IMR-90 (cell line): ENCODE measurements at regions not wholly inside any gene's neighbourhood (a gene's known extent, or its start where the extent isn't known, plus 50 kb on each side); places are given as distances from the start of the nearest gene placed in this dataset.

ENCODE experiments used
- ATAC-seq: fragments of 200-7000 bp; cut with Tn5 transposase; 2 replicates; pipeline ENCODE4 v1.9.1; 2020; ENCODE audit warnings: low read depth, mild to moderate bottlenecking, moderate library complexity
- BruUV-seq: library from RNA; stranded (reverse); fragments of 400-500 nt; replicated peaks from 2 replicates; lab custom pipeline; 2021; lab: Mats Ljungman, UMichigan
- CTCF ChIA-PET: fragments of 300-600 bp; formaldehyde crosslinking; extraction: SDS; loops from one replicate; lab custom pipeline; 2021; ENCODE audit warnings: antibody characterized with exemption; lab: Yijun Ruan, JAX
- POLR2A ChIA-PET: fragments of 300-600 bp; sonication (Branson Sonifier 250); formaldehyde crosslinking; loops from one replicate; lab custom pipeline; 2022; ENCODE audit warnings: antibody characterized with exemption; ENCODE audit not compliant: unreplicated experiment; lab: Charles Lee
- DNase-seq: peaks from one replicate; pipeline ENCODE4 v3.0.0; 2013
- H2AFZ ChIP-seq: replicated peaks from 2 replicates; pipeline ENCODE3; 2013; ENCODE audit warnings: low read length, mild to moderate bottlenecking; ENCODE audit not compliant: poor library complexity
- H2AK5ac ChIP-seq: 2 replicates; pipeline ENCODE4 v1.6.1; 2013; ENCODE audit warnings: low read depth, low read length, inconsistent platforms
- H2AK9ac ChIP-seq: replicated peaks from 2 replicates; pipeline ENCODE3; 2013; ENCODE audit warnings: mild to moderate bottlenecking, low read depth, low read length, moderate library complexity; ENCODE audit not compliant: poor library complexity
- H2BK120ac ChIP-seq: 2 replicates; pipeline ENCODE4 v1.6.1; 2013; ENCODE audit warnings: low read depth, low read length, inconsistent platforms
- H2BK15ac ChIP-seq: 3 replicates; pipeline ENCODE4 v1.6.1; 2013; ENCODE audit warnings: low read depth, low read length, inconsistent platforms
- H2BK20ac ChIP-seq: 2 replicates; pipeline ENCODE4 v1.6.1; 2013; ENCODE audit warnings: low read depth, mild to moderate bottlenecking, inconsistent platforms, low read length, moderate library complexity
- H2BK5ac ChIP-seq: 2 replicates; pipeline ENCODE4 v1.6.1; 2013; ENCODE audit warnings: mild to moderate bottlenecking, low read depth, low read length, inconsistent platforms; ENCODE audit not compliant: poor library complexity, severe bottlenecking
- H3K14ac ChIP-seq: replicated peaks from 2 replicates; pipeline ENCODE4 v1.6.1; 2013; ENCODE audit warnings: low read depth, low read length, inconsistent platforms
- H3K18ac ChIP-seq: 2 replicates; pipeline ENCODE4 v1.6.1; 2013; ENCODE audit warnings: low read depth, low read length, control low read depth
- H3K23ac ChIP-seq: 2 replicates; pipeline ENCODE4 v1.6.1; 2013; ENCODE audit warnings: low read depth, low read length, inconsistent platforms
- H3K27ac ChIP-seq: 2 replicates; pipeline ENCODE4 v1.5.1; 2013; ENCODE audit warnings: mild to moderate bottlenecking, control low read depth, low read length; ENCODE audit not compliant: insufficient read depth
- H3K27me3 ChIP-seq: 2 replicates; pipeline ENCODE4 v1.6.1; 2013; ENCODE audit warnings: low read length; ENCODE audit not compliant: control insufficient read depth, insufficient read depth
- H3K36me3 ChIP-seq: 2 replicates; pipeline ENCODE4 v1.6.1; 2013; ENCODE audit warnings: low read length, mixed read lengths; ENCODE audit not compliant: control insufficient read depth, insufficient read depth
- H3K4ac ChIP-seq: 2 replicates; pipeline ENCODE4 v1.6.1; 2013; ENCODE audit warnings: low read depth, low read length, inconsistent platforms
- H3K4me1 ChIP-seq: 2 replicates; pipeline ENCODE4 v1.6.1; 2013; ENCODE audit warnings: low read length, mixed read lengths; ENCODE audit not compliant: control insufficient read depth, insufficient read depth
- H3K4me2 ChIP-seq: 2 replicates; pipeline ENCODE4 v1.6.1; 2013; ENCODE audit warnings: low read depth, mild to moderate bottlenecking, control low read depth, low read length, moderate library complexity
- H3K4me3 ChIP-seq: 2 replicates; pipeline ENCODE4 v1.5.1; 2013; ENCODE audit warnings: low read depth, mild to moderate bottlenecking, control low read depth, low read length, moderate library complexity; ENCODE audit not compliant: insufficient read depth
- H3K56ac ChIP-seq: 2 replicates; pipeline ENCODE4 v1.6.1; 2013; ENCODE audit warnings: low read length, inconsistent platforms; ENCODE audit not compliant: insufficient read depth; ENCODE audit errors: extremely low read depth
- H3K79me1 ChIP-seq, 2 experiments: 2 replicates each; pipeline ENCODE4 v1.6.1; 2013; ENCODE audit warnings: low read length in 2 of 2, inconsistent platforms in 1 of 2, low read depth in 1 of 2
- H3K9ac ChIP-seq: 2 replicates; pipeline ENCODE4 v1.6.1; 2013; ENCODE audit warnings: low read depth, low read length, control low read depth
- H3K9me1 ChIP-seq: 2 replicates; pipeline ENCODE4 v1.6.1; 2013; ENCODE audit warnings: low read length, inconsistent platforms; ENCODE audit not compliant: insufficient read depth
- H3K9me3 ChIP-seq: 2 replicates; pipeline ENCODE4 v1.6.1; 2013; ENCODE audit warnings: low read length; ENCODE audit not compliant: control insufficient read depth, insufficient read depth
- H4K20me1 ChIP-seq: 2 replicates; pipeline ENCODE4 v1.6.1; 2013; ENCODE audit warnings: low read length, inconsistent platforms; ENCODE audit not compliant: insufficient read depth
- H4K5ac ChIP-seq: 2 replicates; pipeline ENCODE4 v1.6.1; 2013; ENCODE audit warnings: mild to moderate bottlenecking, low read depth, low read length, control low read depth
- H4K8ac ChIP-seq, 2 experiments: 2 replicates each; pipeline ENCODE4 v1.6.1; 2013; ENCODE audit warnings: low read depth in 2 of 2, low read length in 2 of 2, control low read depth in 1 of 2, inconsistent platforms in 1 of 2
- H4K91ac ChIP-seq: 2 replicates; pipeline ENCODE4 v1.6.1; 2013; ENCODE audit warnings: low read depth, low read length, inconsistent platforms; ENCODE audit not compliant: insufficient read depth
- BHLHE40 ChIP-seq: fragments of 150-350 bp; IDR thresholded peaks from 2 replicates; pipeline ENCODE4 v1.6.1; 2016; ENCODE audit warnings: mild to moderate bottlenecking, low read depth, low read length
- CEBPB ChIP-seq: IDR thresholded peaks from 2 replicates; pipeline ENCODE4 v1.6.1; 2012; ENCODE audit warnings: low read depth, low read length, improper control_type of control experiment
- CHD1 ChIP-seq: IDR thresholded peaks from 2 replicates; pipeline ENCODE4 v1.6.1; 2012; ENCODE audit warnings: low read depth, low read length, improper control_type of control experiment
- CTCF ChIP-seq: conservative IDR thresholded peaks from 2 replicates; pipeline ENCODE4 v1.5.1; 2012; ENCODE audit warnings: mild to moderate bottlenecking, low read depth, low read length, improper control_type of control experiment
- ELK1 ChIP-seq: fragments of 150-350 bp; IDR thresholded peaks from 2 replicates; pipeline ENCODE4 v1.6.1; 2016; ENCODE audit warnings: low read depth, mild to moderate bottlenecking, low read length, moderate library complexity, borderline replicate concordance
- MAFK ChIP-seq: IDR thresholded peaks from 2 replicates; pipeline ENCODE4 v1.6.1; 2012; ENCODE audit warnings: low read depth, low read length, improper control_type of control experiment
- MAZ ChIP-seq: IDR thresholded peaks from 2 replicates; pipeline ENCODE4 v1.6.1; 2012; ENCODE audit warnings: low read depth, mild to moderate bottlenecking, low read length, improper control_type of control experiment, moderate library complexity, borderline replicate concordance
- NFE2L2 ChIP-seq: fragments of 150-350 bp; IDR thresholded peaks from 2 replicates; pipeline ENCODE4 v1.6.1; 2016; ENCODE audit warnings: low read depth, mild to moderate bottlenecking, low read length
- POLR2A ChIP-seq: IDR thresholded peaks from 2 replicates; pipeline ENCODE4 v1.6.1; 2012; ENCODE audit warnings: mild to moderate bottlenecking, low read depth, low read length
- RAD21 ChIP-seq: IDR thresholded peaks from 2 replicates; pipeline ENCODE4 v1.6.1; 2012; ENCODE audit warnings: low read length, improper control_type of control experiment
- RCOR1 ChIP-seq: IDR thresholded peaks from 2 replicates; pipeline ENCODE4 v1.6.1; 2012; ENCODE audit warnings: mild to moderate bottlenecking, low read length, improper control_type of control experiment; ENCODE audit not compliant: insufficient replicate concordance
- RFX5 ChIP-seq: IDR thresholded peaks from 2 replicates; pipeline ENCODE4 v1.8.0; 2012; ENCODE audit warnings: low read depth, mild to moderate bottlenecking, low read length, moderate library complexity
- SMC3 ChIP-seq: fragments of 150-350 bp; IDR thresholded peaks from 2 replicates; pipeline ENCODE4 v1.6.1; 2016; ENCODE audit warnings: low read depth, mild to moderate bottlenecking, antibody characterized with exemption, low read length, moderate library complexity
- USF2 ChIP-seq: fragments of 150-350 bp; IDR thresholded peaks from 2 replicates; pipeline ENCODE4 v1.6.1; 2017; ENCODE audit warnings: mild to moderate bottlenecking, antibody characterized with exemption, low read length, low read depth
- WGBS, 2 experiments: methylation state at CpG; one replicate each; pipeline versions ENCODE4 v1.1.5 to v1.1.7; 2013; ENCODE audit warnings: missing lambda C conversion rate in 2 of 2; ENCODE audit not compliant: insufficient read length in 1 of 2; ENCODE audit errors: extremely low coverage in 2 of 2; 5-methylcytosine and 5-hydroxymethylcytosine counted together
- dilution Hi-C: fragments of 300-500 bp; cut with HindIII; formaldehyde crosslinking; loops from one replicate; pipeline ENCODE4 v1.14.3; 2018; ENCODE audit warnings: low sequenced_read_pairs; ENCODE audit not compliant: unreplicated experiment
- in situ Hi-C: fragments of 300-500 bp; cut with MboI; formaldehyde crosslinking; loops from 3 replicates; pipeline ENCODE4 v1.14.3; 2019; ENCODE audit warnings: low sequenced_read_pairs, inconsistent platforms, mixed read lengths
- intact Hi-C: fragments of 100-400 bp; cut with micrococcal nuclease; formaldehyde crosslinking; loops from 2 replicates; pipeline ENCODE4 v1.10.0; 2022

- ATAC-seq (peak; percentile 38; the same call in 1 of the 2 replicates), DNase-seq (no peak)
- Histone ChIP-seq H3K27ac (no peak overlapping the region; the same call in 1 of the 2 replicates), H2BK20ac (peak overlapping the region; percentile 93), H2AK5ac (0 out of 2 replicates have a peak overlapping the region, but pooled peaks have one; percentile 10), H3K36me3 (no peaks in the 10 kb centered on the region), H3K9ac (no peak overlapping the region), H2AFZ (peak overlapping the region; percentile 87), H3K4me3 (no peak overlapping the region), H3K4me2 (peak overlapping the region; percentile 65; the same call in 1 of the 2 replicates), H4K91ac (peak overlapping the region; percentile 71), H3K4ac (peak overlapping the region; percentile 90), H3K56ac (peak overlapping the region; percentile 34; the same call in 1 of the 2 replicates), H3K14ac (peak overlapping the region; percentile 76), H3K18ac (peak overlapping the region; percentile 78; the same call in 1 of the 2 replicates), H3K23ac (peak overlapping the region; percentile 85), H3K4me1 (peaks cover 14% of the 10 kb centered on the region), H3K9me3 (no peaks in the 10 kb centered on the region), H4K20me1 (no peaks in the 10 kb centered on the region), H4K5ac (peak overlapping the region; percentile 17; the same call in 1 of the 2 replicates), H3K79me1 (no peaks in the 10 kb centered on the region), H4K8ac (peak overlapping the region; percentile 5 to 82; a peak in 2 of 4 replicates), H2BK5ac (peak overlapping the region; percentile 86), H3K9me1 (peaks cover 3% of the 10 kb centered on the region; the same call in 1 of the 2 replicates), H2BK15ac (peak overlapping the region; percentile 64; the same call in 2 of the 3 replicates), H2AK9ac (no peak overlapping the region), H2BK120ac (peak overlapping the region; percentile 94), H3K27me3 (no peaks in the 10 kb centered on the region)
- POLR2A ChIA-PET = no interaction called here
- CTCF ChIA-PET = interaction anchor here (0.6 to 1.5 kb wide), 3 partner anchors 145 to 260 kb away, joined by 3 to 4 read pairs (median 3); partner anchors contain the start of gene BTG1
- no CpG with 5 or more reads among the region's 1 CpG for WGBS, 2 experiments
- intact Hi-C loops = loop anchor here (10.0 kb wide), 1 partner anchor 274 kb away; no protein-coding TSS in a partner anchor
- no TSS peak for BruUV-seq
- no peak for TF ChIP-seq USF2
- TF ChIP-seq SMC3 = no peak
- no peak for TF ChIP-seq MAFK
- TF ChIP-seq CTCF = no peak
- TF ChIP-seq CHD1 = no peak
- no peak for TF ChIP-seq ELK1
- no peak for TF ChIP-seq BHLHE40
- no peak for TF ChIP-seq POLR2A
- TF ChIP-seq MAZ = no peak
- TF ChIP-seq CEBPB = no peak
- no peak for TF ChIP-seq NFE2L2
- no peak for TF ChIP-seq RAD21
- no peak for TF ChIP-seq RFX5
- no peak for TF ChIP-seq RCOR1
- in situ Hi-C loops = no loop called here
- dilution Hi-C loops = no loop called here
Observed at GRCh38 chr12:92290350-92290695, 144.7 kb upstream of the BTG1 start.
